Kidney epithelial cell (primary cell): ENCODE measurements at regions not wholly inside any gene's neighbourhood (a gene's known extent, or its start where the extent isn't known, plus 50 kb on each side); places are given as distances from the start of the nearest gene placed in this dataset.
A peak's percentile ranks its signal among the peaks of the same experiment; 100 is the strongest.
"Not testable (repeated sequence)": the region's sequence is repeated elsewhere in the genome, so short reads cannot be mapped to it uniquely, and the experiment has no call there.

Experiments used
- DNase-seq: peaks from one replicate; pipeline ENCODE4 v3.0.0-alpha.2; 2010; ENCODE audit warnings: low read depth
- H3K27me3 ChIP-seq: 2 replicates; pipeline ENCODE4 v1.6.0; 2011; ENCODE audit warnings: low read length; ENCODE audit not compliant: control insufficient read depth, insufficient read depth
- H3K36me3 ChIP-seq: 2 replicates; pipeline ENCODE4 v1.5.1; 2011; ENCODE audit warnings: low read length; ENCODE audit not compliant: control insufficient read depth, insufficient read depth
- H3K4me3 ChIP-seq: 2 replicates; pipeline ENCODE4 v1.5.1; 2011; ENCODE audit warnings: low read depth, mild to moderate bottlenecking, control low read depth, low read length
- TF ChIP-seq, protein P1 (sequence below): IDR thresholded peaks from 2 replicates; pipeline ENCODE4 v1.5.1; 2011; ENCODE audit warnings: mild to moderate bottlenecking, moderate library complexity, low read length, control low read depth, inconsistent platforms; ENCODE audit not compliant: insufficient read depth, poor library complexity, severe bottlenecking

DNA sequence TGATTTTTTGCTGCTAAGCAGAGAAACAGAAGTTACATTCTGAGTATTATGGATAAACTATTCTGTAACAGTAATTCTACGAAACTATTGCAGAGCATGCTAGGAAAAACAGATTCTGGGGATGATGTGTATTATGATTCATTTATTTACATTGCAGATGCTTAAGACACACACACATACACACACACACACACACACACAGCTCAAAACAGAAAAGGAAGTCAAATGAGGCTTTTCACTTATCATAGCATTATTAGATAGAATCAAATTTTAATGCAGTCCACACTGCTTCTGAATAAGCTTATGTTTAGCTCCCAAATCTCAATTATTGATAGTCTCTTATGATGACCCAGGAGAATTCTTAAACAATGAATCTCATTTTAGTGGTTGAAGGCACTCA lies 307.2 kb downstream of the HGF start:
- no peak for DNase-seq
- H3K4me3 ChIP-seq, result no peak overlapping the region
- TF ChIP-seq, protein P1, sequence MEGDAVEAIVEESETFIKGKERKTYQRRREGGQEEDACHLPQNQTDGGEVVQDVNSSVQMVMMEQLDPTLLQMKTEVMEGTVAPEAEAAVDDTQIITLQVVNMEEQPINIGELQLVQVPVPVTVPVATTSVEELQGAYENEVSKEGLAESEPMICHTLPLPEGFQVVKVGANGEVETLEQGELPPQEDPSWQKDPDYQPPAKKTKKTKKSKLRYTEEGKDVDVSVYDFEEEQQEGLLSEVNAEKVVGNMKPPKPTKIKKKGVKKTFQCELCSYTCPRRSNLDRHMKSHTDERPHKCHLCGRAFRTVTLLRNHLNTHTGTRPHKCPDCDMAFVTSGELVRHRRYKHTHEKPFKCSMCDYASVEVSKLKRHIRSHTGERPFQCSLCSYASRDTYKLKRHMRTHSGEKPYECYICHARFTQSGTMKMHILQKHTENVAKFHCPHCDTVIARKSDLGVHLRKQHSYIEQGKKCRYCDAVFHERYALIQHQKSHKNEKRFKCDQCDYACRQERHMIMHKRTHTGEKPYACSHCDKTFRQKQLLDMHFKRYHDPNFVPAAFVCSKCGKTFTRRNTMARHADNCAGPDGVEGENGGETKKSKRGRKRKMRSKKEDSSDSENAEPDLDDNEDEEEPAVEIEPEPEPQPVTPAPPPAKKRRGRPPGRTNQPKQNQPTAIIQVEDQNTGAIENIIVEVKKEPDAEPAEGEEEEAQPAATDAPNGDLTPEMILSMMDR, result no peak
- no peaks in the 10 kb centered on the region for H3K36me3 ChIP-seq
- no peaks in the 10 kb centered on the region for H3K27me3 ChIP-seq

DNA sequence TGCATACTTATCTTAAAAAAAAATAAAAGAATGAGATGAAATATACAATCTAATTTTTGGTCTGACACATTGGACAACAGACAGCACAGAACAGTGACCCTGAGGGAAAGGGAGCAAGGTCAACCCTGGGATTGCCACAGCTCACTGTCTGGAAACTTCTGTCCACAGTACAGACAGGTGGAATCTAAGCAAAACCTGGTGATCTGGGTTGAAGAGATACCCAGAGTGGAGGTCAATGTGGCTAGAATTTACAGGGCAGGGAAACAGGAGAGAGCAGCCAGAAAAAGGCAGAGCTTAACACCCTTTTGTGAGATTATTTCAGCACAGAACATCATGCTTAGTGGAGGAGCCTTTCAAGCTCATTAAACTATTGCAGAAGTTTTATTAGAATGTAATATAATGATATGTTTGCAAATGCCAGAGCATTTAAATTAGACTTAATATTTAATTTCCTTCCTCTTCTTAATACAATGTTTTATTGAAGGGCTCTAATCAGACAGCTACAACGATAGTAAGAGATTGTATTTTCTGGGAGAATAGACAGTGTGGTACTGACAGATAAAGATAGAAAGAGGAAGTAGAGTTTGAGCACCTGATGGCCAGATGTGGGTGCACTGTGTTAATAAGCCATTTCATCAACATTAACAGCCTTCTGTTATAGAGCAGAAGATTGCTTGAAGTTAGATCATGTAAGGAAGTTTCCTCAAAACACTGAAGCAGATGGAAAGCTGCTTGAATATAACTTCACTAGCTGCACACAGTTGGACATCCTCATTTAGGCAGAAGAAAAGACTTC lies 309.4 kb downstream of the HGF start:
- Histone ChIP-seq H3K27me3 (no peaks in the 10 kb centered on the region), H3K36me3 (no peaks in the 10 kb centered on the region), H3K4me3 (no peak overlapping the region)
- DNase-seq, result no peak
- TF ChIP-seq, protein P1, result no peak

DNA sequence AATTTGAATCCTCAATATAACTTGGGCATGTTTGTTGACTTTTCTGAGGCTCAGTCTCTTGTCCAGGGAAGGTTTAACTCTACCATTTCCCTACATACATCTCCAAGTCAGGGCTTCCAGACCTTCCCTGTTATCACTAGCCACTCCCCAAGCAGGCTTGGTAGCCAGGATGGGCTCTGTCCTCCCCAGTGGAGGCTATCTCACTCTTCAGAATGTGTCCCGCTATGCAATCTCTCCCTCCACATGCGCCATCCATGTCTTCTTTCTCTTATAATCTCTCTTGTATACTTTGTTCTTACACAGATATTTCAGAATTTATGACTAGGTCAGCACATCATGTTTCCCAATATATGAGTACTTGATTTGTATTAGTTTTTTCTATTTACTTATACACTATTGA lies 310.4 kb downstream of the HGF start:
- DNase-seq, result no peak
- TF ChIP-seq, protein P1, result no peak
- Histone ChIP-seq H3K36me3 (no peaks in the 10 kb centered on the region), H3K27me3 (no peaks in the 10 kb centered on the region), H3K4me3 (no peak overlapping the region)

DNA sequence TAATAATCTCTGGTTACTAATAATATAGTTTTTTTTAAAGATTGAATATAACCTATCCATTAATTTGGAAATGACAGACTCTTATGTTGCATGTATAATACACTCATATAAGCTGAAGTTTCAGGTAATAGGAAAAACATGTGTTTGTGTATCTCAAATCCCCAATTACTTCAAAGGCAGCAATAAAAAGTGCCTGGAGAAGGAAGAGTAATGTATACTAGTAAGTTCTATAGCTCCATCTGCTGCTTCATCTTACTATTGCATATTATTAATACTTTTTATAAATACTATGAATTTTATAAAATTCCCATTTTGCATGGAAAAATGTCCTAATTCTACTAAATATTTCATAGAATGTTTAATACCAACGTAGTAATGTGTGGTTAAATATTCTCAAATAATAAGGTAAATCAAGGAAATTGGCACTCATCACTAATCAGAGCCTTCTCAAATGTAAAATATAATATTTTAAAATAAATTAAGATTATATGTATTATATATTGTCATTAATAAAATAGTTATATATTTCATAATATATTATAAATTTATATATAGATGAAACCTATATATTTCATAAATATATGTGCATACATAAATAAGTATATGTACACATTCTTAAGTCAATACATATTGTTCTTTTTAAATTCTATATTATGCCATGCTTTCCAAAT lies 311.9 kb downstream of the HGF start:
- Histone ChIP-seq H3K27me3 (no peaks in the 10 kb centered on the region), H3K4me3 (no peak overlapping the region), H3K36me3 (no peaks in the 10 kb centered on the region)
- TF ChIP-seq, protein P1, result peak; percentile 30
- DNase-seq, result no peak

DNA sequence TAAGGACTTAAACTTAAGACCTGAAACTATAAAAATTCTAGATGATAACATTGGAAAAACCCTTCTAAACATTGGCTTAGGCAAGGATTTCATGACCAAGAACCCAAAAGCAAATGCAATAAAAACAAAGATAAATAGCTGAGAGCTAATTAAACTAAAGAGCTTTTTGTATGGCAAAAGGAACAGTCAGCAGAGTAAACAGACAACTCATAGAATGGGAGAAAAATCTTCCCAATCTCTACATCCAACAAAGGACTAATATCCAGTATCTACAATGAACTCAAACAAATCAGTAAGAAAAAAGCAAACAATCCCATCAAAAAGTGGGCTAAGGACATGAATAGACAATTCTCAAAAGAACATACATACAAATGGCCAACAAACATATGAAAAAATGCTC lies 316.1 kb downstream of the HGF start:
- H3K4me3 ChIP-seq, DNase-seq, H3K36me3 ChIP-seq, H3K27me3 ChIP-seq: not testable (repeated sequence)

DNA sequence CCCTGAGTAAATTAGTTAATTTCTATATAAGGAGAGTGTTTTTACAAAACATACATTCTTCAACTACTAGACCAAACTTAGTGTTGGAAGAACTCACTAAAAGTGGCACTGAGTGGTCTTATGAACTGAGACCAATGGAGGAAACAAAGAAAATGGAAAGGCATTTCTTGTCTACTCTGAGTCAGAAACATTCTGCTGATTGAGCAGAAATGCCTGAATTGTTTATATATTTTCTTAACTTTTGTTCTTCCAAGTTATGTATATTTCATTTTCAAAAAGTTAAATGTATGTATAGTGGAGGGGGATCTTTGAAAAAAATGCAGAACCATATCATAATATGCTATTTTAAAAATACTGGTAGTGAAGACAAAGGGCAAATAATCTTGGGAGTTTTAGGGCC lies 320.7 kb downstream of the HGF start:
- TF ChIP-seq, protein P1, result no peak
- DNase-seq, result no peak
- no peaks in the 10 kb centered on the region for H3K27me3 ChIP-seq

More for the DNA sequence above, 320.7 kb downstream of the HGF start:
- H3K36me3 ChIP-seq, result no peaks in the 10 kb centered on the region
- no peak overlapping the region for H3K4me3 ChIP-seq
